Fibroblast of lung (primary cell): ENCODE measurements at regions not wholly inside any gene's neighbourhood (a gene's known extent, or its start where the extent isn't known, plus 50 kb on each side); places are given as distances from the start of the nearest gene placed in this dataset.

Experiments
- EZH2 ChIP-seq: IDR thresholded peaks from 2 replicates; pipeline ENCODE4 v1.5.1; 2012; ENCODE audit warnings: low read length, control low read depth, mild to moderate bottlenecking; ENCODE audit errors: missing control alignments
- TF ChIP-seq, protein P1 (sequence below), 2 donors: IDR thresholded peaks in 1 of 2; conservative IDR thresholded peaks in 1 of 2; 1 replicate in 1 of 2; 2 replicates in 1 of 2; pipeline ENCODE4 v1.5.1; 2011 to 2012; ENCODE audit warnings: low read length in 2 of 2, control low read depth in 1 of 2, inconsistent platforms in 1 of 2, low read depth in 1 of 2, mild to moderate bottlenecking in 1 of 2

DNA sequence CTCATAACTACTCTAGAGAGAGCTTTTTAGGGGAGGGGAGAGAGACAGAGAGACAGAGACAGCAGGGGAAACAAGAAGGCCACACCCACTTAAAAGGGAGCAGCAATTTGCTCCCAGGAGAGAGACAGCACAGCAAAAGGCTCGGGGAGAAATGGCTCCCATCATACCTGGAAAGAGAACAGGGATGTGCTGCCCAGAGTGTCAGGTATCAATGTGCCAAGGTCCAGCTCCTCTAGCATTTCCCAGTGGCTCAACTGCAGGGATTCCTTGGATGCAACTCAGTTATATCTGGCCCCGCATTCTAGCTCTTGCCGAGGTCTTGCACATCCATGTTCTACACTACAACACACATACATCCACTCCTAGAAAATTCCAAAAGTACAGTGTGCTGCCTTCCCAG, 304.0 kb upstream of the CDYL start:
- TF ChIP-seq, protein P1, sequence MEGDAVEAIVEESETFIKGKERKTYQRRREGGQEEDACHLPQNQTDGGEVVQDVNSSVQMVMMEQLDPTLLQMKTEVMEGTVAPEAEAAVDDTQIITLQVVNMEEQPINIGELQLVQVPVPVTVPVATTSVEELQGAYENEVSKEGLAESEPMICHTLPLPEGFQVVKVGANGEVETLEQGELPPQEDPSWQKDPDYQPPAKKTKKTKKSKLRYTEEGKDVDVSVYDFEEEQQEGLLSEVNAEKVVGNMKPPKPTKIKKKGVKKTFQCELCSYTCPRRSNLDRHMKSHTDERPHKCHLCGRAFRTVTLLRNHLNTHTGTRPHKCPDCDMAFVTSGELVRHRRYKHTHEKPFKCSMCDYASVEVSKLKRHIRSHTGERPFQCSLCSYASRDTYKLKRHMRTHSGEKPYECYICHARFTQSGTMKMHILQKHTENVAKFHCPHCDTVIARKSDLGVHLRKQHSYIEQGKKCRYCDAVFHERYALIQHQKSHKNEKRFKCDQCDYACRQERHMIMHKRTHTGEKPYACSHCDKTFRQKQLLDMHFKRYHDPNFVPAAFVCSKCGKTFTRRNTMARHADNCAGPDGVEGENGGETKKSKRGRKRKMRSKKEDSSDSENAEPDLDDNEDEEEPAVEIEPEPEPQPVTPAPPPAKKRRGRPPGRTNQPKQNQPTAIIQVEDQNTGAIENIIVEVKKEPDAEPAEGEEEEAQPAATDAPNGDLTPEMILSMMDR (conservative IDR thresholded peaks at IDR 0.05 in 1 of 2, IDR thresholded peaks at IDR 0.05 in 1 of 2; ENCODE audit: low read depth in 1 of 2, low read length in 2 of 2) = no peak
- no peak for TF ChIP-seq EZH2
